Endothelial cell of umbilical vein (primary cell): ENCODE measurements at regions not wholly inside any gene's neighbourhood (a gene's known extent, or its start where the extent isn't known, plus 50 kb on each side); places are given as distances from the start of the nearest gene placed in this dataset.

Source experiments
- BruUV-seq: library from RNA; stranded (reverse); fragments of 400-500 nt; replicated peaks from 2 replicates; lab custom pipeline; 2021; lab: Mats Ljungman, UMichigan
- CTCF ChIA-PET: fragments of 300-600, 350-600 bp; sonication (Branson Sonifier 250); formaldehyde crosslinking; loops from one replicate; lab custom pipeline; 2021; ENCODE audit warnings: antibody characterized with exemption, inconsistent platforms; lab: Charles Lee
- POLR2A ChIA-PET: fragments of 300-600, 350-600 bp; sonication (Branson Sonifier 250); formaldehyde crosslinking; loops from one replicate; lab custom pipeline; 2021; ENCODE audit warnings: antibody characterized with exemption, inconsistent platforms; lab: Charles Lee
- DNase-seq: peaks from one replicate; pipeline ENCODE4 v3.0.0-alpha.2; 2011; ENCODE audit warnings: low read depth, low spot score
- FAIRE-seq: peaks from 2 replicates; lab custom pipeline; 2011; peaks lifted over from hg19 to GRCh38; lab: Jason Lieb, UNC
- H2AFZ ChIP-seq: 2 replicates; pipeline ENCODE4 v1.6.0; 2012; ENCODE audit warnings: low read depth, low read length, control low read depth, inconsistent platforms
- H3K27ac ChIP-seq: 2 replicates; pipeline ENCODE4 v1.5.1; 2011; ENCODE audit warnings: low read depth, mild to moderate bottlenecking, control low read depth, low read length, moderate library complexity; ENCODE audit not compliant: insufficient read depth
- H3K27me3 ChIP-seq, 2 experiments: 2 replicates each; pipeline versions ENCODE4 v1.6.0 to v1.6.1; 2011; ENCODE audit warnings: low read length in 2 of 2, mixed read lengths in 1 of 2; ENCODE audit not compliant: control insufficient read depth in 2 of 2, insufficient read depth in 2 of 2
- H3K36me3 ChIP-seq, 2 experiments: 2 replicates in 1 of 2; 3 replicates in 1 of 2; pipeline ENCODE4 v1.5.1; 2011; ENCODE audit warnings: low read length in 2 of 2, mild to moderate bottlenecking in 1 of 2, moderate library complexity in 1 of 2; ENCODE audit not compliant: control insufficient read depth in 2 of 2, insufficient read depth in 2 of 2; ENCODE audit errors: extremely low read depth in 1 of 2
- H3K4me1 ChIP-seq: 3 replicates; pipeline ENCODE4 v1.5.1; 2011; ENCODE audit warnings: mild to moderate bottlenecking, low read length; ENCODE audit not compliant: control insufficient read depth, insufficient read depth; ENCODE audit errors: extremely low read depth
- H3K4me2 ChIP-seq: 2 replicates; pipeline ENCODE4 v1.6.1; 2011; ENCODE audit warnings: low read length, control low read depth, mixed read lengths; ENCODE audit not compliant: insufficient read depth
- H3K4me3 ChIP-seq, 3 experiments: fragments of 200-600 bp in 1 of 3; sonication (generic), shearing (Covaris generic) in 1 of 3; replicated peaks in 1 of 3; 2 replicates each; pipeline ENCODE4 v1.5.1; 2011 to 2016; ENCODE audit warnings: control low read depth in 3 of 3, low read length in 3 of 3, mild to moderate bottlenecking in 2 of 3, inconsistent platforms in 1 of 3, low read depth in 1 of 3, moderate library complexity in 1 of 3; ENCODE audit not compliant: insufficient read depth in 1 of 3
- H3K79me2 ChIP-seq: 2 replicates; pipeline ENCODE4 v1.6.0; 2012; ENCODE audit warnings: low read length, inconsistent platforms; ENCODE audit not compliant: control insufficient read depth, insufficient read depth
- H3K9ac ChIP-seq: replicated peaks from 2 replicates; pipeline ENCODE3; 2011; ENCODE audit warnings: low read length, control low read depth; ENCODE audit not compliant: insufficient read depth; ENCODE audit errors: extremely low read depth
- H3K9me1 ChIP-seq: replicated peaks from 3 replicates; pipeline ENCODE4 v1.6.0; 2011; ENCODE audit warnings: mild to moderate bottlenecking, low read length; ENCODE audit not compliant: control insufficient read depth, insufficient read depth; ENCODE audit errors: extremely low read depth
- H3K9me3 ChIP-seq: replicated peaks from 2 replicates; pipeline ENCODE4 v1.5.1; 2012; ENCODE audit warnings: low read length, inconsistent platforms; ENCODE audit not compliant: control insufficient read depth, insufficient read depth
- H4K20me1 ChIP-seq: replicated peaks from 2 replicates; pipeline ENCODE3; 2011; ENCODE audit warnings: mild to moderate bottlenecking, low read length; ENCODE audit not compliant: control insufficient read depth, insufficient read depth; ENCODE audit errors: extremely low read depth
- EZH2 ChIP-seq: IDR thresholded peaks from 2 replicates; pipeline ENCODE4 v1.6.1; 2012; ENCODE audit warnings: borderline replicate concordance, low read depth, mild to moderate bottlenecking, moderate library complexity, low read length, inconsistent platforms; ENCODE audit not compliant: severe bottlenecking
- FOS ChIP-seq: IDR thresholded peaks from 2 replicates; pipeline ENCODE4 v1.6.1; 2011; ENCODE audit warnings: mild to moderate bottlenecking, low read length, moderate library complexity, borderline replicate concordance; ENCODE audit not compliant: insufficient read depth
- GATA2 ChIP-seq: IDR thresholded peaks from 2 replicates; pipeline ENCODE4 v1.7.0; 2011; ENCODE audit warnings: low read depth, mild to moderate bottlenecking, moderate library complexity, mixed read lengths, low read length; ENCODE audit not compliant: insufficient read length, insufficient read depth
- MYC ChIP-seq: IDR thresholded peaks from one replicate; pipeline ENCODE4 v1.6.1; 2011; ENCODE audit warnings: mild to moderate bottlenecking, low read depth, low read length
- POLR2AphosphoS5 ChIP-seq: IDR thresholded peaks from 2 replicates; pipeline ENCODE4 v1.6.1; 2012; ENCODE audit warnings: low read depth, mild to moderate bottlenecking, control low read depth, low read length, moderate library complexity; ENCODE audit not compliant: insufficient read depth
- dilution Hi-C: fragments of 300-500 bp; cut with MboI; formaldehyde crosslinking; loops from one replicate; pipeline ENCODE4 v1.15.0; 2019; ENCODE audit warnings: low sequenced_read_pairs; ENCODE audit not compliant: extremely low pct_ligation_motif_present
- intact Hi-C: fragments of 100-400 bp; cut with micrococcal nuclease; formaldehyde crosslinking; loops from one replicate; pipeline ENCODE4 v1.10.0; 2022
- TF ChIP-seq, protein P1 (sequence below), 2 donors: IDR thresholded peaks; 1 replicate in 1 of 2; 2 replicates in 1 of 2; pipeline ENCODE4 v1.5.1; 2011; ENCODE audit warnings: low read length in 2 of 2, mild to moderate bottlenecking in 2 of 2, moderate library complexity in 2 of 2, control low read depth in 1 of 2, inconsistent platforms in 1 of 2, low read depth in 1 of 2; ENCODE audit not compliant: insufficient read depth in 1 of 2; ENCODE audit errors: extremely low read depth in 1 of 2

DNA sequence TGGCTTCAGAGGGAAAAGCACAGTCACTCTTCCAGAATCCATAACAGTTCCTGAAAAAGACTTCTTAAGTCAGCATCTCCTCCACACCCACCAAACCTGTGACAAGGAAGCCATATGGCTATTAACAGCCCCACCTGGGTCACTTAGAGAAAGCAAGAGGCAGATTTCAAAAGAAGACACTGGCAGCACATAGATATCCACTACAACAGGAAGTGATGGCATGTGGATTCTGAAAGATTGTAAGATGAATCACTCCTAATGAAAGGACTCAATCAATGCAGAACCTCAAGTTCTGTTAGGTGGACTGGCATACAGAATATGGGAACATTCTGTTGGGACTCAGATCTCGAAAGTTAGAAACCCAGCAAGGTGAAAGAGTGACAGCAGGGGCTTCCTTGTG lies 365.9 kb downstream of the TGFB2 start:
- Histone ChIP-seq H4K20me1 (no peaks in the 10 kb centered on the region), H2AFZ (no peak overlapping the region), H3K9ac (no peak overlapping the region), H3K4me1 (peaks cover 12% of the 10 kb centered on the region), H3K4me3 (no peak overlapping the region), H3K9me1 (no peaks in the 10 kb centered on the region), H3K4me2 (no peak overlapping the region), H3K79me2 (no peaks in the 10 kb centered on the region), H3K36me3 (no peaks in the 10 kb centered on the region), H3K9me3 (no peaks in the 10 kb centered on the region), H3K27me3 (no peaks in the 10 kb centered on the region), H3K27ac (no peak overlapping the region)
- POLR2A ChIA-PET, result no interaction called here
- TF ChIP-seq FOS, result no peak
- no peak for TF ChIP-seq POLR2AphosphoS5
- TF ChIP-seq, protein P1, sequence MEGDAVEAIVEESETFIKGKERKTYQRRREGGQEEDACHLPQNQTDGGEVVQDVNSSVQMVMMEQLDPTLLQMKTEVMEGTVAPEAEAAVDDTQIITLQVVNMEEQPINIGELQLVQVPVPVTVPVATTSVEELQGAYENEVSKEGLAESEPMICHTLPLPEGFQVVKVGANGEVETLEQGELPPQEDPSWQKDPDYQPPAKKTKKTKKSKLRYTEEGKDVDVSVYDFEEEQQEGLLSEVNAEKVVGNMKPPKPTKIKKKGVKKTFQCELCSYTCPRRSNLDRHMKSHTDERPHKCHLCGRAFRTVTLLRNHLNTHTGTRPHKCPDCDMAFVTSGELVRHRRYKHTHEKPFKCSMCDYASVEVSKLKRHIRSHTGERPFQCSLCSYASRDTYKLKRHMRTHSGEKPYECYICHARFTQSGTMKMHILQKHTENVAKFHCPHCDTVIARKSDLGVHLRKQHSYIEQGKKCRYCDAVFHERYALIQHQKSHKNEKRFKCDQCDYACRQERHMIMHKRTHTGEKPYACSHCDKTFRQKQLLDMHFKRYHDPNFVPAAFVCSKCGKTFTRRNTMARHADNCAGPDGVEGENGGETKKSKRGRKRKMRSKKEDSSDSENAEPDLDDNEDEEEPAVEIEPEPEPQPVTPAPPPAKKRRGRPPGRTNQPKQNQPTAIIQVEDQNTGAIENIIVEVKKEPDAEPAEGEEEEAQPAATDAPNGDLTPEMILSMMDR (IDR thresholded peaks at IDR 0.05; ENCODE audit: extremely low read depth in 1 of 2, insufficient read depth in 1 of 2, low read depth in 1 of 2, low read length in 2 of 2), result no peak
- no peak for TF ChIP-seq MYC
- TF ChIP-seq GATA2, result no peak
- no peak for TF ChIP-seq EZH2
- no TSS peak for BruUV-seq
- CTCF ChIA-PET, result no interaction called here
- dilution Hi-C loops, result no loop called here
- DNase-seq (no peak), FAIRE-seq (peak; percentile 42)
- intact Hi-C loops, result no loop called here
